A549 (cell line): ENCODE measurements at regions not wholly inside any gene's neighbourhood (a gene's known extent, or its start where the extent isn't known, plus 50 kb on each side); places are given as distances from the start of the nearest gene placed in this dataset.

Experiments
- ATAC-seq, 2 experiments: fragments of 200-7000 bp in 1 of 2; fragments of >200 bp in 1 of 2; cut with Nextera tagmentation in 1 of 2; cut with Tn5 transposase in 1 of 2; 3 replicates each; pipeline versions ENCODE4 v1.8.0 to v1.9.1; 2018 to 2020; ENCODE audit warnings: mild to moderate bottlenecking in 1 of 2, moderate library complexity in 1 of 2
- CTCF ChIA-PET: fragments of 300-600 bp; sonication (Branson Sonifier 250); formaldehyde crosslinking; extraction: SDS; loops from one replicate; lab custom pipeline; 2021; ENCODE audit warnings: antibody characterized with exemption, inconsistent platforms; lab: Yijun Ruan, JAX
- POLR2A ChIA-PET: fragments of 350-600 bp; formaldehyde crosslinking; extraction: SDS; loops from one replicate; lab custom pipeline; 2021; ENCODE audit warnings: antibody characterized with exemption, inconsistent platforms; lab: Yijun Ruan, JAX
- DNase-seq, 2 experiments: peaks; one replicate each; pipeline versions ENCODE4 v3.0.0 to v3.0.0-alpha.2; 2011 to 2016; ENCODE audit warnings: low read depth in 1 of 2, low spot score in 1 of 2
- FAIRE-seq: peaks from 2 replicates; lab custom pipeline; 2011; peaks lifted over from hg19 to GRCh38; lab: Jason Lieb, UNC
- H3K27ac ChIP-seq, 2 experiments: fragments of >200 bp; sonication (Bioruptor Twin); formaldehyde crosslinking; 3 replicates each; pipeline ENCODE4 v1.5.1; 2016 to 2017
- H3K4me1 ChIP-seq: fragments of >200 bp; sonication (Bioruptor Twin); formaldehyde crosslinking; 3 replicates; pipeline ENCODE4 v1.6.1; 2016
- H3K4me2 ChIP-seq: fragments of >200 bp; sonication (Bioruptor Twin); formaldehyde crosslinking; 3 replicates; pipeline ENCODE4 v1.6.1; 2016
- H3K4me3 ChIP-seq: fragments of >200 bp; sonication (Bioruptor Twin); formaldehyde crosslinking; 3 replicates; pipeline ENCODE4 v1.5.1; 2016
- H3K9me3 ChIP-seq: fragments of >200 bp; sonication (Bioruptor Twin); formaldehyde crosslinking; 3 replicates; pipeline ENCODE4 v1.6.1; 2016
- CEBPB ChIP-seq, 2 experiments: fragments of >200 bp in 1 of 2; sonication (Bioruptor Twin) in 1 of 2; formaldehyde crosslinking in 1 of 2; IDR thresholded peaks; 2 replicates each; pipeline ENCODE4 v1.6.1; 2012 to 2016
- CHD2 ChIP-seq: fragments of 150-350 bp; IDR thresholded peaks from 2 replicates; pipeline ENCODE4 v1.6.1; 2014; ENCODE audit warnings: low read length; ENCODE audit not compliant: partially characterized antibody
- CTCF ChIP-seq: fragments of >200 bp; sonication (Bioruptor Twin); formaldehyde crosslinking; IDR thresholded peaks from 3 replicates; pipeline ENCODE4 v1.5.1; 2016
- EHF ChIP-seq: fragments of 250-450 bp; sonication (Bioruptor Pico); IDR thresholded peaks from 2 replicates; pipeline ENCODE4 v1.5.0; 2020; ENCODE audit warnings: mild to moderate bottlenecking
- EHMT2 ChIP-seq: fragments of 200-600 bp; sonication (generic); IDR thresholded peaks from 2 replicates; pipeline ENCODE4 v1.6.1; 2016; ENCODE audit warnings: antibody characterized with exemption, low read depth, mild to moderate bottlenecking, moderate library complexity
- ESRRA ChIP-seq: fragments of 150-350 bp; IDR thresholded peaks from 2 replicates; pipeline ENCODE4 v1.6.1; 2014; ENCODE audit warnings: mild to moderate bottlenecking, low read length, borderline replicate concordance
- FOXS1 ChIP-seq: fragments of 250-450 bp; sonication (Bioruptor Pico); IDR thresholded peaks from 2 replicates; pipeline ENCODE4 v1.5.0; 2020; ENCODE audit warnings: mild to moderate bottlenecking, moderate library complexity
- HDAC2 ChIP-seq: fragments of 200-600 bp; sonication (generic); IDR thresholded peaks from 2 replicates; pipeline ENCODE4 v1.6.1; 2016
- HOXA7 ChIP-seq: fragments of 250-450 bp; sonication (Bioruptor Pico); IDR thresholded peaks from 2 replicates; pipeline ENCODE4 v1.5.0; 2020; ENCODE audit warnings: mild to moderate bottlenecking, moderate library complexity
- HOXB13 ChIP-seq: fragments of 250-450 bp; sonication (Bioruptor Pico); IDR thresholded peaks from 2 replicates; pipeline ENCODE4 v1.5.0; 2020; ENCODE audit warnings: low read depth, mild to moderate bottlenecking, moderate library complexity
- HOXB5 ChIP-seq: fragments of 250-450 bp; sonication (Bioruptor Pico); IDR thresholded peaks from 2 replicates; pipeline ENCODE4 v1.5.0; 2020; ENCODE audit warnings: mild to moderate bottlenecking, moderate library complexity
- KDM5A ChIP-seq: fragments of 200-600 bp; sonication (generic); IDR thresholded peaks from 2 replicates; pipeline ENCODE4 v1.6.1; 2016; ENCODE audit warnings: antibody characterized with exemption, mild to moderate bottlenecking
- NFE2L2 ChIP-seq: fragments of 150-350 bp; conservative IDR thresholded peaks from 2 replicates; pipeline ENCODE4 v1.6.1; 2014; ENCODE audit warnings: low read length
- NR3C1 ChIP-seq: fragments of >200 bp; sonication (Bioruptor Twin); formaldehyde crosslinking; IDR thresholded peaks from 3 replicates; pipeline ENCODE4 v1.6.1; 2017
- POLR2AphosphoS2 ChIP-seq: conservative IDR thresholded peaks from 2 replicates; pipeline ENCODE4 v1.6.1; 2012; ENCODE audit warnings: low read length, improper control_type of control experiment, inconsistent platforms
- RAD21 ChIP-seq, 2 experiments: fragments of >200 bp in 1 of 2; sonication (Bioruptor Twin) in 1 of 2; formaldehyde crosslinking in 1 of 2; IDR thresholded peaks in 1 of 2; conservative IDR thresholded peaks in 1 of 2; 2 replicates in 1 of 2; 3 replicates in 1 of 2; pipeline ENCODE4 v1.6.1; 2012 to 2018; ENCODE audit warnings: inconsistent platforms in 1 of 2
- RNF2 ChIP-seq: fragments of 200-600 bp; sonication (generic); IDR thresholded peaks from 2 replicates; pipeline ENCODE4 v1.6.1; 2016; ENCODE audit warnings: low read depth, mild to moderate bottlenecking, antibody characterized with exemption, moderate library complexity, borderline replicate concordance
- SREBF2 ChIP-seq: fragments of 450-650 bp; IDR thresholded peaks from 2 replicates; pipeline ENCODE4 v1.6.1; 2014; ENCODE audit warnings: mild to moderate bottlenecking, moderate library complexity
- ZFP36 ChIP-seq: fragments of 450-650 bp; IDR thresholded peaks from 2 replicates; pipeline ENCODE4 v1.6.1; 2014; ENCODE audit warnings: borderline replicate concordance; ENCODE audit not compliant: partially characterized antibody
- ZNF302 ChIP-seq: fragments of 250-450 bp; sonication (Bioruptor Pico); IDR thresholded peaks from 2 replicates; pipeline ENCODE4 v1.9.0; 2021; ENCODE audit warnings: inconsistent platforms, mild to moderate bottlenecking, moderate library complexity
- WGBS: methylation state at CpG from one replicate; pipeline ENCODE4 v1.1.6; 2017; ENCODE audit errors: missing lambda C conversion rate; 5-methylcytosine and 5-hydroxymethylcytosine counted together
- TF ChIP-seq, protein P1 (sequence below): fragments of >200 bp; sonication (Bioruptor Twin); formaldehyde crosslinking; IDR thresholded peaks from 3 replicates; pipeline ENCODE4 v1.6.1; 2016

DNA sequence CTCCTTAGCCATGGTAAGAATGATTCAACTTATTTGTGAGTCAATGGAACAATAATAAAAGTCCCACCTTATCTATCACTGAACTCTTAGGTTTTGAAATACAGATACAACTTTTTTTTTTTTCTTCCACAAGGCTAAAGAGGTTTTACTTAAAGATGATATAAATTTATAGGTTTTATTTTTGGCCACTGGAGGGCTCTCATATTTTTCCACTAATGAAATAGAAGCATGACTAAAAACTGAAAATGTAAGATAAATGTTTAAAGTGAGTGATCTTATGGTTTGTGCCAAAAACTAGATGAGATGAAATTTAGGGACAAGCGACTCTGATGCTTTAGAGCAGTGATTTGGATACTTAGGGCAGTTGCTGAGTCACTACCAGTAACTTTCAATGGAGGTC lies 499.0 kb downstream of the NUF2 start:
- FAIRE-seq (no peak), DNase-seq (no peak), ATAC-seq (no peak)
- ChIA-PET POLR2A (no interaction called here), CTCF (interaction anchor here (0.6 to 0.7 kb wide), 6 partner anchors 9 to 625 kb away, joined by 3 to 4 read pairs (median 3); no protein-coding TSS in a partner anchor)
- Histone ChIP-seq H3K4me3 (no peak overlapping the region), H3K27ac (no peak overlapping the region), H3K9me3 (no peaks in the 10 kb centered on the region; the same call in 2 of the 3 replicates), H3K4me2 (no peak overlapping the region), H3K4me1 (no peaks in the 10 kb centered on the region)
- TF ChIP-seq EHF (CRISPR knock-in tag) (no peak), RNF2 (no peak), CTCF (0 out of 3 replicates have a peak, but pooled peaks have one; percentile 21), ESRRA (no peak), RAD21 (conservative IDR thresholded peaks at IDR 0.05 in 1 of 2, IDR thresholded peaks at IDR 0.05 in 1 of 2) (peak in 1 of 2 experiments; percentile 19; a peak in 2 of 5 replicates), HOXB5 (CRISPR knock-in tag) (no peak), HOXB13 (CRISPR knock-in tag) (no peak), EHMT2 (no peak), ZNF302 (no peak), NR3C1 (no peak), CHD2 (no peak)
- TF ChIP-seq, protein P1, sequence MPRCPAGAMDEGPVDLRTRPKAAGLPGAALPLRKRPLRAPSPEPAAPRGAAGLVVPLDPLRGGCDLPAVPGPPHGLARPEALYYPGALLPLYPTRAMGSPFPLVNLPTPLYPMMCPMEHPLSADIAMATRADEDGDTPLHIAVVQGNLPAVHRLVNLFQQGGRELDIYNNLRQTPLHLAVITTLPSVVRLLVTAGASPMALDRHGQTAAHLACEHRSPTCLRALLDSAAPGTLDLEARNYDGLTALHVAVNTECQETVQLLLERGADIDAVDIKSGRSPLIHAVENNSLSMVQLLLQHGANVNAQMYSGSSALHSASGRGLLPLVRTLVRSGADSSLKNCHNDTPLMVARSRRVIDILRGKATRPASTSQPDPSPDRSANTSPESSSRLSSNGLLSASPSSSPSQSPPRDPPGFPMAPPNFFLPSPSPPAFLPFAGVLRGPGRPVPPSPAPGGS, result no peak
- WGBS, result 12% methylated on average over 1 of the region's 1 CpG

DNA sequence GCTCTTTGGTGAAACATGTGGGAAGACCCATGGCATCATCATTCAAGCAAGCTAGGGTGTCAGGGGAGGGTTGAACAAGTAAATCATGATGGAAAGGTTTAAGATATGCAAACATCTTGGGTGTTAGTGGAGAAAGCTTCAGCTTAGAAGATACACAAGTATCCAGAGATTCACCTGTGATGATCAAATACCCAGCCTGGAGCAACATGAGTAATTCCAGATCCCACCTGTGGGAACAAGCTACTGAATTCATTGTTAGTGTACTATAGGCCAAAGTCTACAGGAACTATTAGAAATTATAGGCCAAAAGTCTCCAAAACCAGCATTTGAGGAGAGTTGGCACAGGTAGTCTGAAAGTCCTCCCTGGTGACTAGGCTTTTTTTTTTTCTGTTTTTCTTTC lies 499.9 kb downstream of the NUF2 start:
- ChIA-PET CTCF (interaction anchor here (0.5 kb wide), 1 partner anchor 208 kb away, joined by 3 read pairs; no protein-coding TSS in a partner anchor), POLR2A (no interaction called here)
- Histone ChIP-seq H3K9me3 (no peaks in the 10 kb centered on the region; the same call in 2 of the 3 replicates), H3K27ac (no peak overlapping the region), H3K4me1 (no peaks in the 10 kb centered on the region), H3K4me3 (no peak overlapping the region), H3K4me2 (no peak overlapping the region)
- ATAC-seq, result no peak
- DNase-seq, result no peak
- no peak for FAIRE-seq
- no peak for TF ChIP-seq FOXS1 (CRISPR knock-in tag)
- TF ChIP-seq ZFP36, result no peak
- TF ChIP-seq KDM5A, result no peak
- TF ChIP-seq POLR2AphosphoS2, result no peak
- no peak for TF ChIP-seq NR3C1

- Histone ChIP-seq H3K4me1 (no peaks in the 10 kb centered on the region), H3K27ac (no peak overlapping the region), H3K9me3 (no peaks in the 10 kb centered on the region), H3K4me3 (no peak overlapping the region), H3K4me2 (no peak overlapping the region)
- DNase-seq (no peak), ATAC-seq (no peak), FAIRE-seq (no peak)
- POLR2A ChIA-PET, result no interaction called here
- no peak for TF ChIP-seq NFE2L2
- no peak for TF ChIP-seq HOXA7 (CRISPR knock-in tag)
- no peak for TF ChIP-seq HOXB5 (CRISPR knock-in tag)
- TF ChIP-seq NR3C1, result no peak
- TF ChIP-seq SREBF2, result no peak
- no peak for TF ChIP-seq HDAC2
- no peak for TF ChIP-seq CEBPB (IDR thresholded peaks at IDR 0.05)
- CTCF ChIA-PET, result interaction anchor here (0.6 kb wide), 1 partner anchor 1245 kb away, joined by 3 read pairs; no protein-coding TSS in a partner anchor
Observed at GRCh38 chr1:163823017-163823416, 501.3 kb downstream of the NUF2 start.
